BE2C (cell line): ENCODE measurements at regions not wholly inside any gene's neighbourhood (a gene's known extent, or its start where the extent isn't known, plus 50 kb on each side); places are given as distances from the start of the nearest gene placed in this dataset.
A peak's percentile ranks its signal among the peaks of the same experiment; 100 is the strongest.

Experiments
- DNase-seq: peaks from one replicate; pipeline ENCODE4 v3.0.0-alpha.2; 2020
- H3K27me3 ChIP-seq: fragments of 250-450 bp; sonication (Bioruptor Pico); 2 replicates; pipeline ENCODE4 v1.5.1; 2020; ENCODE audit warnings: mild to moderate bottlenecking
- H3K36me3 ChIP-seq: fragments of 250-450 bp; sonication (Bioruptor Pico); 2 replicates; pipeline ENCODE4 v1.5.1; 2020; ENCODE audit warnings: mild to moderate bottlenecking
- H3K4me1 ChIP-seq: fragments of 250-450 bp; sonication (Bioruptor Pico); 2 replicates; pipeline ENCODE4 v1.5.1; 2020
- H3K4me3 ChIP-seq: 2 replicates; pipeline ENCODE4 v1.5.1; 2011; ENCODE audit warnings: low read depth, low read length
- H3K9me3 ChIP-seq: fragments of 250-450 bp; sonication (Bioruptor Pico); 2 replicates; pipeline ENCODE4 v1.5.1; 2020
- TF ChIP-seq, protein P1 (sequence below): IDR thresholded peaks from 2 replicates; pipeline ENCODE4 v1.5.1; 2012; ENCODE audit warnings: mild to moderate bottlenecking, low read depth, low read length

- H3K36me3 ChIP-seq: no peaks in the 10 kb centered on the region
- H3K27me3 ChIP-seq: no peaks in the 10 kb centered on the region
- no peaks in the 10 kb centered on the region for H3K9me3 ChIP-seq
- peak; percentile 28 for DNase-seq
- H3K4me1 ChIP-seq: 0 out of 2 replicates have a peak, but pooled peaks cover 6% of the 10 kb centered on the region
- H3K4me3 ChIP-seq: no peak overlapping the region
- TF ChIP-seq, protein P1, sequence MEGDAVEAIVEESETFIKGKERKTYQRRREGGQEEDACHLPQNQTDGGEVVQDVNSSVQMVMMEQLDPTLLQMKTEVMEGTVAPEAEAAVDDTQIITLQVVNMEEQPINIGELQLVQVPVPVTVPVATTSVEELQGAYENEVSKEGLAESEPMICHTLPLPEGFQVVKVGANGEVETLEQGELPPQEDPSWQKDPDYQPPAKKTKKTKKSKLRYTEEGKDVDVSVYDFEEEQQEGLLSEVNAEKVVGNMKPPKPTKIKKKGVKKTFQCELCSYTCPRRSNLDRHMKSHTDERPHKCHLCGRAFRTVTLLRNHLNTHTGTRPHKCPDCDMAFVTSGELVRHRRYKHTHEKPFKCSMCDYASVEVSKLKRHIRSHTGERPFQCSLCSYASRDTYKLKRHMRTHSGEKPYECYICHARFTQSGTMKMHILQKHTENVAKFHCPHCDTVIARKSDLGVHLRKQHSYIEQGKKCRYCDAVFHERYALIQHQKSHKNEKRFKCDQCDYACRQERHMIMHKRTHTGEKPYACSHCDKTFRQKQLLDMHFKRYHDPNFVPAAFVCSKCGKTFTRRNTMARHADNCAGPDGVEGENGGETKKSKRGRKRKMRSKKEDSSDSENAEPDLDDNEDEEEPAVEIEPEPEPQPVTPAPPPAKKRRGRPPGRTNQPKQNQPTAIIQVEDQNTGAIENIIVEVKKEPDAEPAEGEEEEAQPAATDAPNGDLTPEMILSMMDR: no peak
Observed at GRCh38 chr1:208682664-208683013, 438.5 kb upstream of the PLXNA2 start.

GRCh38 chr1:208683141-208683540 is 439.0 kb upstream of the PLXNA2 start:
- Histone ChIP-seq H3K36me3 (no peaks in the 10 kb centered on the region), H3K4me3 (no peak overlapping the region), H3K9me3 (no peaks in the 10 kb centered on the region), H3K4me1 (0 out of 2 replicates have a peak, but pooled peaks cover 6% of the 10 kb centered on the region), H3K27me3 (no peaks in the 10 kb centered on the region)
- no peak for DNase-seq
- TF ChIP-seq, protein P1: no peak

DNA sequence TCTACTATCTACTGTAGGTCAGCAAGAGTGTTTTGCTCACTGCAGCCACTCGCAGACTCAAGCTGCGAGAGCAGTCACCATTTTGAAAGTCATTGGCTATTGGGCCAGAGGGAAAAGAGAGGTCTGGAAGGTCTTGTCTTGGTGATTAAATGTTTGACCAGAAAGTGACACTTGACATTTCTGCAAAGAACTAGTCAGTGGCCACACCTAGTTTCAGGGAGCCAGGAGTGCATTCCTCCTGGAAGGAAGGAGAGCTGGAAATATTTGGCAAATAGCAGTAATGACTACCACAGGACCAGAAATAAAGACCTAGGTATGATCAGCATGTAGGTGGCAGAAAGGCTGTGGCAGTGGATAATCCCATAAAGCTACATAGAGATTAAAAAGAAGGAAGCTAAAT is 440.0 kb upstream of the PLXNA2 start:
- Histone ChIP-seq H3K4me3 (no peak overlapping the region), H3K9me3 (no peaks in the 10 kb centered on the region), H3K27me3 (no peaks in the 10 kb centered on the region), H3K4me1 (0 out of 2 replicates have a peak, but pooled peaks cover 6% of the 10 kb centered on the region), H3K36me3 (no peaks in the 10 kb centered on the region)
- TF ChIP-seq, protein P1: no peak
- DNase-seq: no peak

GRCh38 chr1:208686592-208686991 is 442.4 kb upstream of the PLXNA2 start:
- Histone ChIP-seq H3K4me3 (no peak overlapping the region), H3K36me3 (no peaks in the 10 kb centered on the region), H3K4me1 (0 out of 2 replicates have a peak, but pooled peaks cover 6% of the 10 kb centered on the region), H3K9me3 (no peaks in the 10 kb centered on the region), H3K27me3 (no peaks in the 10 kb centered on the region)
- TF ChIP-seq, protein P1: no peak
- no peak for DNase-seq

DNA sequence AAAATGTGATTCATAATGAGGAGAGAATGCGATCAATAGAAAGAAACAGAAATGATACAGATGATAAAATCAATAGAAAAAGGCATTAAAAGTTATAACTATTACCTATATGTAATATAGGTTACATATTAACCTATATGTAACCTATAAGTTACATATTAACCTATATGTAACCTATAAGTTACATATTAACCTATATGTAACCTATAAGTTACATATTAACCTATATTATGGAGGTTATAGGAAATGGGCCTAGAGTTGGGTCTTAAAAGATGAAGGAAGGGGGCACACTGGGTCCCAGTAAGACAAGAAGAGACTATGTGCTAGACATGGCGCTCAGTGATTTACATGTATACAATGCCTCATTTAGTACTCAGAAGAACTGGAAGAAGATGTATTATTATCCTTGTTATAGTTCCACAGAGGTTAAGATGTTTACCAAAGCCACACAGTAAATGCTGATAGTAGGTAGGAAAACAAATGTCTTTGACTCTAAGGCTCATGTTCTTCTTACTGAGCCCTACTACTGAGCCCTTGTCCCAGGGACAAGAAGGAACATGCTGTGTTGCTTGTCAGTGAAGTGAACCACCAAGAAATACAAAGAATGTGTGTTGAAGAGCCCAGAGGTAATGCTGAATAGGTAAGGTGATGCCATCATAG is 444.6 kb upstream of the PLXNA2 start:
- TF ChIP-seq, protein P1: no peak
- Histone ChIP-seq H3K36me3 (no peaks in the 10 kb centered on the region), H3K9me3 (no peaks in the 10 kb centered on the region), H3K27me3 (no peaks in the 10 kb centered on the region), H3K4me1 (no peaks in the 10 kb centered on the region), H3K4me3 (no peak overlapping the region)
- no peak for DNase-seq

- no peak for DNase-seq
- Histone ChIP-seq H3K36me3 (no peaks in the 10 kb centered on the region), H3K4me1 (no peaks in the 10 kb centered on the region), H3K27me3 (no peaks in the 10 kb centered on the region), H3K4me3 (no peak overlapping the region), H3K9me3 (no peaks in the 10 kb centered on the region)
- TF ChIP-seq, protein P1: no peak
Observed at GRCh38 chr1:208691012-208691411, 446.8 kb upstream of the PLXNA2 start.
